ENCODE measurements at regions not wholly inside any gene's neighbourhood (a gene's known extent, or its start where the extent isn't known, plus 50 kb on each side); places are given as distances from the start of the nearest gene placed in this dataset.

DNA sequence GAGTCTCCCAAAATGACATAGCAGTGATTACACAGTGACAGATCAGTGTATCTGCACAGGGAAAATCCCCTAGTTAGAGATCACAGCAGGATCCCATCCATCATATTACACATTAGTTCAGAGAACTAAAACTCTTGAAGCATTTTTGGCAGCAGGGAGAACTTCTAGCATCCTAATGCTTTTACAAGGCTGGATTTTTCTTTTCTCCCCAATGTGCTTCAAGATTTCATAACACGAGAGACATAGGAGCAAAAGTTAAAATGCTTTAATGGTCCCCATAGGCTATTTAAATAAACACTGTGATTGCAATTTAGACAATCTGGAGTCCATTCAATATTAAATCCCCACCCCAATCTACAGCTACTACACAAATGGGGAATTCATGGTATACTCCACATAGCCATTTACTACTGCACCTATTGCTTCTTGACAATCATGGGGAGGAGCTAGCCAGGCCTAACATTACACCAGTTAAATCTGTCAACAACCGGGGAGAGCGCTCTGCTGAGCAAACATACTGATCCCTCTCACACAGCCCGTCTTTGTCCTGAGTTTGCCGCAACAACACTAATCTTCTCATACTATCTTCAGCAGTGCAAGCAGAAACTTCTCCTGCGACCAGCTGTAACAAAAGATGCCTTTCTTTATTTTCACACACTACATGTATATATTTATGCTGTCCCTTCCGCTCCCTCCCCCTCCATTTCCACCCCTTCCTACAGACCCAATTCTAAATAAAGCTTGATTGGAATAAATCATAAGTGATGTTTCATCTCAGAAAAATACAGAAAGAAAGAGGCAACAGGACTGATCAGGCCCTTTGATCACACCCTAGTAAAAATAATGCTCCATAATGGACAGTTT, 120.3 kb upstream of the SOX5 start (continued):
- TF ChIP-seq, protein P1, sequence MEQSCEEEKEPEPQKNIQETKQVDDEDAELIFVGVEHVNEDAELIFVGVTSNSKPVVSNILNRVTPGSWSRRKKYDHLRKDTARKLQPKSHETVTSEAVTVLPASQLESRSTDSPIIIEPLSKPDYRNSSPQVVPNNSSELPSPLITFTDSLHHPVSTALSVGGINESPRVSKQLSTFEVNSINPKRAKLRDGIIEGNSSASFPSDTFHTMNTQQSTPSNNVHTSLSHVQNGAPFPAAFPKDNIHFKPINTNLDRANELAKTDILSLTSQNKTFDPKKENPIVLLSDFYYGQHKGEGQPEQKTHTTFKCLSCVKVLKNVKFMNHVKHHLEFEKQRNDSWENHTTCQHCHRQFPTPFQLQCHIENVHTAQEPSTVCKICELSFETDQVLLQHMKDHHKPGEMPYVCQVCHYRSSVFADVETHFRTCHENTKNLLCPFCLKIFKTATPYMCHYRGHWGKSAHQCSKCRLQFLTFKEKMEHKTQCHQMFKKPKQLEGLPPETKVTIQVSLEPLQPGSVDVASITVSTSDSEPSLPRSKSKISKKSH (CRISPR knock-in tag; IDR thresholded peaks at IDR 0.05; ENCODE audit: borderline replicate concordance), result no peak
- peak; percentile 79 for TF ChIP-seq ZNF792 (CRISPR knock-in tag; IDR thresholded peaks at IDR 0.05)
- no peak for TF ChIP-seq GLI4 (CRISPR knock-in tag; IDR thresholded peaks at IDR 0.05; ENCODE audit: borderline replicate concordance)
- peak; percentile 93 for TF ChIP-seq FOXK2 (IDR thresholded peaks at IDR 0.05)
- TF ChIP-seq, protein P2, sequence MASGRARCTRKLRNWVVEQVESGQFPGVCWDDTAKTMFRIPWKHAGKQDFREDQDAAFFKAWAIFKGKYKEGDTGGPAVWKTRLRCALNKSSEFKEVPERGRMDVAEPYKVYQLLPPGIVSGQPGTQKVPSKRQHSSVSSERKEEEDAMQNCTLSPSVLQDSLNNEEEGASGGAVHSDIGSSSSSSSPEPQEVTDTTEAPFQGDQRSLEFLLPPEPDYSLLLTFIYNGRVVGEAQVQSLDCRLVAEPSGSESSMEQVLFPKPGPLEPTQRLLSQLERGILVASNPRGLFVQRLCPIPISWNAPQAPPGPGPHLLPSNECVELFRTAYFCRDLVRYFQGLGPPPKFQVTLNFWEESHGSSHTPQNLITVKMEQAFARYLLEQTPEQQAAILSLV (CRISPR knock-in tag; IDR thresholded peaks at IDR 0.05; ENCODE audit: borderline replicate concordance), result no peak
- no peak for TF ChIP-seq ZBTB39 (CRISPR knock-in tag; IDR thresholded peaks at IDR 0.05)
- TF ChIP-seq PTBP1 (IDR thresholded peaks at IDR 0.05; ENCODE audit: low read depth, low read length, poor library complexity, severe bottlenecking), result no peak
- no peak for TF ChIP-seq ZNF607 (CRISPR knock-in tag; IDR thresholded peaks at IDR 0.05; ENCODE audit: borderline replicate concordance)
- 0 out of 2 replicates have a peak, but pooled peaks have one; percentile 39 for TF ChIP-seq ZNF3 (CRISPR knock-in tag; IDR thresholded peaks at IDR 0.05)
- no peak for TF ChIP-seq ZNF350 (CRISPR knock-in tag; IDR thresholded peaks at IDR 0.05; ENCODE audit: borderline replicate concordance, low read depth)
- TF ChIP-seq ATAD3A (CRISPR knock-in tag; IDR thresholded peaks at IDR 0.05), result no peak
- TF ChIP-seq ASH2L (IDR thresholded peaks at IDR 0.05; ENCODE audit: insufficient read length, low read depth, low read length), result peak; percentile 85
- no peak for TF ChIP-seq PREB (CRISPR knock-in tag; IDR thresholded peaks at IDR 0.05)
- TF ChIP-seq, protein P3, sequence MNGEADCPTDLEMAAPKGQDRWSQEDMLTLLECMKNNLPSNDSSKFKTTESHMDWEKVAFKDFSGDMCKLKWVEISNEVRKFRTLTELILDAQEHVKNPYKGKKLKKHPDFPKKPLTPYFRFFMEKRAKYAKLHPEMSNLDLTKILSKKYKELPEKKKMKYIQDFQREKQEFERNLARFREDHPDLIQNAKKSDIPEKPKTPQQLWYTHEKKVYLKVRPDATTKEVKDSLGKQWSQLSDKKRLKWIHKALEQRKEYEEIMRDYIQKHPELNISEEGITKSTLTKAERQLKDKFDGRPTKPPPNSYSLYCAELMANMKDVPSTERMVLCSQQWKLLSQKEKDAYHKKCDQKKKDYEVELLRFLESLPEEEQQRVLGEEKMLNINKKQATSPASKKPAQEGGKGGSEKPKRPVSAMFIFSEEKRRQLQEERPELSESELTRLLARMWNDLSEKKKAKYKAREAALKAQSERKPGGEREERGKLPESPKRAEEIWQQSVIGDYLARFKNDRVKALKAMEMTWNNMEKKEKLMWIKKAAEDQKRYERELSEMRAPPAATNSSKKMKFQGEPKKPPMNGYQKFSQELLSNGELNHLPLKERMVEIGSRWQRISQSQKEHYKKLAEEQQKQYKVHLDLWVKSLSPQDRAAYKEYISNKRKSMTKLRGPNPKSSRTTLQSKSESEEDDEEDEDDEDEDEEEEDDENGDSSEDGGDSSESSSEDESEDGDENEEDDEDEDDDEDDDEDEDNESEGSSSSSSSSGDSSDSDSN (CRISPR knock-in tag; IDR thresholded peaks at IDR 0.05), result no peak
- TF ChIP-seq, protein P4, sequence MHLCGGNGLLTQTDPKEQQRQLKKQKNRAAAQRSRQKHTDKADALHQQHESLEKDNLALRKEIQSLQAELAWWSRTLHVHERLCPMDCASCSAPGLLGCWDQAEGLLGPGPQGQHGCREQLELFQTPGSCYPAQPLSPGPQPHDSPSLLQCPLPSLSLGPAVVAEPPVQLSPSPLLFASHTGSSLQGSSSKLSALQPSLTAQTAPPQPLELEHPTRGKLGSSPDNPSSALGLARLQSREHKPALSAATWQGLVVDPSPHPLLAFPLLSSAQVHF (CRISPR knock-in tag; IDR thresholded peaks at IDR 0.05), result no peak
- no peak for TF ChIP-seq TFDP2 (CRISPR knock-in tag; IDR thresholded peaks at IDR 0.05)
- TF ChIP-seq ZBTB21 (CRISPR knock-in tag; IDR thresholded peaks at IDR 0.05), result no peak
- TF ChIP-seq ZNF7 (CRISPR knock-in tag; IDR thresholded peaks at IDR 0.05), result no peak

Data from HepG2 (cell line).